WTC11 (cell line): ENCODE measurements at regions not wholly inside any gene's neighbourhood (a gene's known extent, or its start where the extent isn't known, plus 50 kb on each side); places are given as distances from the start of the nearest gene placed in this dataset.

Source experiments
- ATAC-seq: fragments of 200-7000 bp; cut with Tn5 transposase; 2 replicates; pipeline ENCODE4 v1.10.0; 2021; ENCODE audit warnings: mild to moderate bottlenecking, moderate library complexity
- CTCF ChIA-PET: fragments of 300-600 bp; sonication (Branson Sonifier 250); formaldehyde crosslinking; loops from one replicate; lab custom pipeline; 2021; ENCODE audit warnings: antibody characterized with exemption; lab: Charles Lee
- POLR2A ChIA-PET: fragments of 350-600 bp; sonication (Branson Sonifier 250); formaldehyde crosslinking; loops from one replicate; lab custom pipeline; 2021; ENCODE audit warnings: antibody characterized with exemption; lab: Charles Lee
- DNase-seq: peaks from one replicate; pipeline ENCODE4 v3.0.0; 2021; ENCODE audit warnings: low spot score
- H3K27ac Mint-ChIP-seq: 2 replicates; pipeline ENCODE4 v1.8.0; 2021; ENCODE audit warnings: mixed read lengths
- H3K27me3 Mint-ChIP-seq: 2 replicates; pipeline ENCODE4 v1.8.0; 2021; ENCODE audit warnings: low read depth, mild to moderate bottlenecking, moderate library complexity, mixed read lengths
- H3K36me3 Mint-ChIP-seq: 2 replicates; pipeline ENCODE4 v1.8.0; 2021; ENCODE audit warnings: mixed read lengths
- H3K4me1 Mint-ChIP-seq: 2 replicates; pipeline ENCODE4 v1.8.0; 2022; ENCODE audit warnings: mixed read lengths
- H3K4me3 Mint-ChIP-seq: 2 replicates; pipeline ENCODE4 v1.8.0; 2021; ENCODE audit warnings: mild to moderate bottlenecking, moderate library complexity, mixed read lengths
- H3K9me3 Mint-ChIP-seq: 2 replicates; pipeline ENCODE4 v1.8.0; 2021; ENCODE audit warnings: mixed read lengths
- CBFB ChIP-seq: sonication (generic); formaldehyde crosslinking; IDR thresholded peaks from 2 replicates; pipeline ENCODE4 v1.8.1; 2022; ENCODE audit warnings: mild to moderate bottlenecking, low read depth, missing genetic modification reagents
- ETV6 ChIP-seq: sonication (generic); formaldehyde crosslinking; IDR thresholded peaks from 2 replicates; pipeline ENCODE4 v1.8.1; 2022; ENCODE audit warnings: mild to moderate bottlenecking, missing genetic modification reagents
- GABPB1 ChIP-seq: sonication (generic); formaldehyde crosslinking; IDR thresholded peaks from 2 replicates; pipeline ENCODE4 v1.8.1; 2023; ENCODE audit warnings: mild to moderate bottlenecking, missing genetic modification reagents
- JUN ChIP-seq: sonication (generic); formaldehyde crosslinking; IDR thresholded peaks from 2 replicates; pipeline ENCODE4 v1.8.0; 2023; ENCODE audit warnings: mild to moderate bottlenecking, missing genetic modification reagents
- KAT7 ChIP-seq: sonication (generic); formaldehyde crosslinking; IDR thresholded peaks from 2 replicates; pipeline ENCODE4 v1.8.1; 2023; ENCODE audit warnings: missing genetic modification reagents, mild to moderate bottlenecking, borderline replicate concordance
- MYBL2 ChIP-seq: sonication (generic); formaldehyde crosslinking; IDR thresholded peaks from 2 replicates; pipeline ENCODE4 v1.8.1; 2023; ENCODE audit warnings: mild to moderate bottlenecking, moderate library complexity, missing genetic modification reagents
- SMAD3 ChIP-seq: sonication (generic); formaldehyde crosslinking; IDR thresholded peaks from 2 replicates; pipeline ENCODE4 v1.8.0; 2022; ENCODE audit warnings: missing genetic modification reagents, mild to moderate bottlenecking, borderline replicate concordance
- SMAD4 ChIP-seq: sonication (generic); formaldehyde crosslinking; IDR thresholded peaks from 2 replicates; pipeline ENCODE4 v1.8.0; 2022; ENCODE audit warnings: mild to moderate bottlenecking, missing genetic modification reagents
- TEAD1 ChIP-seq: sonication (generic); formaldehyde crosslinking; IDR thresholded peaks from 2 replicates; pipeline ENCODE4 v1.8.0; 2022; ENCODE audit warnings: mild to moderate bottlenecking, missing genetic modification reagents
- TP53 ChIP-seq: sonication (generic); formaldehyde crosslinking; IDR thresholded peaks from 2 replicates; pipeline ENCODE4 v1.8.1; 2023; ENCODE audit warnings: mild to moderate bottlenecking, missing genetic modification reagents
- ZBTB21 ChIP-seq: sonication (generic); formaldehyde crosslinking; IDR thresholded peaks from 2 replicates; pipeline ENCODE4 v1.8.1; 2023; ENCODE audit warnings: mild to moderate bottlenecking, missing genetic modification reagents, borderline replicate concordance
- ZNF219 ChIP-seq: sonication (generic); formaldehyde crosslinking; IDR thresholded peaks from 2 replicates; pipeline ENCODE4 v1.8.0; 2023; ENCODE audit warnings: missing genetic modification reagents, mild to moderate bottlenecking, borderline replicate concordance
- ZNF416 ChIP-seq: fragments of 250-450 bp; sonication (Bioruptor Pico); IDR thresholded peaks from 2 replicates; pipeline ENCODE4 v1.9.0; 2021; ENCODE audit warnings: mild to moderate bottlenecking, inconsistent platforms
- TF ChIP-seq, protein P1 (sequence below): fragments of 250-450 bp; sonication (Bioruptor Pico); IDR thresholded peaks from 2 replicates; pipeline ENCODE4 v1.9.0; 2021; ENCODE audit warnings: mild to moderate bottlenecking, borderline replicate concordance
- TF ChIP-seq, protein P2 (sequence below): sonication (generic); formaldehyde crosslinking; conservative IDR thresholded peaks from 2 replicates; pipeline ENCODE4 v1.8.1; 2023; ENCODE audit warnings: mild to moderate bottlenecking, low read depth, missing genetic modification reagents, moderate library complexity
- TF ChIP-seq, protein P3 (sequence below): sonication (generic); formaldehyde crosslinking; IDR thresholded peaks from 2 replicates; pipeline ENCODE4 v1.8.1; 2022; ENCODE audit warnings: mild to moderate bottlenecking, moderate library complexity, missing genetic modification reagents
- TF ChIP-seq, protein P4 (sequence below): sonication (generic); formaldehyde crosslinking; IDR thresholded peaks from 2 replicates; pipeline ENCODE4 v1.8.1; 2022; ENCODE audit warnings: mild to moderate bottlenecking, missing genetic modification reagents, moderate library complexity, borderline replicate concordance
- TF ChIP-seq, protein P5 (sequence below): sonication (generic); formaldehyde crosslinking; IDR thresholded peaks from 2 replicates; pipeline ENCODE4 v1.8.0; 2023; ENCODE audit warnings: mild to moderate bottlenecking, missing genetic modification reagents
- TF ChIP-seq, protein P6 (sequence below): sonication (generic); formaldehyde crosslinking; IDR thresholded peaks from 2 replicates; pipeline ENCODE4 v1.8.1; 2023; ENCODE audit warnings: mild to moderate bottlenecking, missing genetic modification reagents, moderate library complexity

DNA sequence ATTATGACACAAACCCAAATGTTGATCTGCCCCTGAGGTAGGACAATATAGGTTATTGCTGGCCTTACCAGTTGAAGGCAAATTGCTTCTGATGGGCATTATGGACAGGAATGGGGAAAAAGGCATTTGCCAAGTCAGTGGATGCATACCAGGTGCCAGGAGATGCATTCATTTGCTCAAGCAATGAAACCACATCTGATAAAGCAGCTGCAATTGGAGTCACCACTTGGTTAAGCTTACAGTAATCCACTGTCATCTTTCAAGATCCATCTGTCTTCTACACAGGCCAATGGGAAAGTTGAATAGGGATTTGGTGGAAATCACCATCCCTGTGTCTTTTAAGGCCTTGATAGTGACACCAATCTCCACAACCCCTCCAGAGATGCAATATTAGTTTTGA lies 648.6 kb downstream of the COL12A1 start (continued):
- TF ChIP-seq, protein P1, sequence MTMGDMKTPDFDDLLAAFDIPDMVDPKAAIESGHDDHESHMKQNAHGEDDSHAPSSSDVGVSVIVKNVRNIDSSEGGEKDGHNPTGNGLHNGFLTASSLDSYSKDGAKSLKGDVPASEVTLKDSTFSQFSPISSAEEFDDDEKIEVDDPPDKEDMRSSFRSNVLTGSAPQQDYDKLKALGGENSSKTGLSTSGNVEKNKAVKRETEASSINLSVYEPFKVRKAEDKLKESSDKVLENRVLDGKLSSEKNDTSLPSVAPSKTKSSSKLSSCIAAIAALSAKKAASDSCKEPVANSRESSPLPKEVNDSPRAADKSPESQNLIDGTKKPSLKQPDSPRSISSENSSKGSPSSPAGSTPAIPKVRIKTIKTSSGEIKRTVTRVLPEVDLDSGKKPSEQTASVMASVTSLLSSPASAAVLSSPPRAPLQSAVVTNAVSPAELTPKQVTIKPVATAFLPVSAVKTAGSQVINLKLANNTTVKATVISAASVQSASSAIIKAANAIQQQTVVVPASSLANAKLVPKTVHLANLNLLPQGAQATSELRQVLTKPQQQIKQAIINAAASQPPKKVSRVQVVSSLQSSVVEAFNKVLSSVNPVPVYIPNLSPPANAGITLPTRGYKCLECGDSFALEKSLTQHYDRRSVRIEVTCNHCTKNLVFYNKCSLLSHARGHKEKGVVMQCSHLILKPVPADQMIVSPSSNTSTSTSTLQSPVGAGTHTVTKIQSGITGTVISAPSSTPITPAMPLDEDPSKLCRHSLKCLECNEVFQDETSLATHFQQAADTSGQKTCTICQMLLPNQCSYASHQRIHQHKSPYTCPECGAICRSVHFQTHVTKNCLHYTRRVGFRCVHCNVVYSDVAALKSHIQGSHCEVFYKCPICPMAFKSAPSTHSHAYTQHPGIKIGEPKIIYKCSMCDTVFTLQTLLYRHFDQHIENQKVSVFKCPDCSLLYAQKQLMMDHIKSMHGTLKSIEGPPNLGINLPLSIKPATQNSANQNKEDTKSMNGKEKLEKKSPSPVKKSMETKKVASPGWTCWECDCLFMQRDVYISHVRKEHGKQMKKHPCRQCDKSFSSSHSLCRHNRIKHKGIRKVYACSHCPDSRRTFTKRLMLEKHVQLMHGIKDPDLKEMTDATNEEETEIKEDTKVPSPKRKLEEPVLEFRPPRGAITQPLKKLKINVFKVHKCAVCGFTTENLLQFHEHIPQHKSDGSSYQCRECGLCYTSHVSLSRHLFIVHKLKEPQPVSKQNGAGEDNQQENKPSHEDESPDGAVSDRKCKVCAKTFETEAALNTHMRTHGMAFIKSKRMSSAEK (CRISPR knock-in tag), result no peak
- TF ChIP-seq KAT7, result no peak

DNA sequence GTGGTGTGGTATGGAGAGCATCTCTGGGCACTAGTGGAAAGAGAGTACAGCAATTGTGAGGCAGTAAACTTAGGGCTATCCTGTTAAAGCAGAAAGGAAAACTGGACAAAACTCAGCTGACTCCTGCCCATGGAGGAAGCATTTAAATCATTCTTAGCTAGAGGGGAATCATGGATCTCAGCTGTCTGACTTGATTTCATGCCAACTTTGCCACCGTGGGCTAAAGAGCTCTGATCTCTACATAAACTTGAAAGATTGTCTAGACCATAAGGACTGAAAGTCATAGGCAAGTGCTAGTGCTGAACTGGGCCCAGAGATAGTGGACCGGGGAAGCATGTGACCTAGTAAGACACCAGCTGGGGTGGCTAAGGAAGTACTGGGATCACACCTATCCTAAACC lies 651.8 kb downstream of the COL12A1 start:
- Mint-ChIP-seq H3K4me1 (no peaks in the 10 kb centered on the region), H3K4me3 (no peak overlapping the region), H3K27ac (no peak overlapping the region), H3K36me3 (no peaks in the 10 kb centered on the region), H3K9me3 (peaks cover 24% of the 10 kb centered on the region), H3K27me3 (no peaks in the 10 kb centered on the region)
- CTCF ChIA-PET, result no interaction called here
- DNase-seq (no peak), ATAC-seq (no peak)
- POLR2A ChIA-PET, result no interaction called here
- TF ChIP-seq MYBL2 (CRISPR knock-in tag), result no peak
- no peak for TF ChIP-seq ZNF416 (CRISPR knock-in tag)
- TF ChIP-seq, protein P2, sequence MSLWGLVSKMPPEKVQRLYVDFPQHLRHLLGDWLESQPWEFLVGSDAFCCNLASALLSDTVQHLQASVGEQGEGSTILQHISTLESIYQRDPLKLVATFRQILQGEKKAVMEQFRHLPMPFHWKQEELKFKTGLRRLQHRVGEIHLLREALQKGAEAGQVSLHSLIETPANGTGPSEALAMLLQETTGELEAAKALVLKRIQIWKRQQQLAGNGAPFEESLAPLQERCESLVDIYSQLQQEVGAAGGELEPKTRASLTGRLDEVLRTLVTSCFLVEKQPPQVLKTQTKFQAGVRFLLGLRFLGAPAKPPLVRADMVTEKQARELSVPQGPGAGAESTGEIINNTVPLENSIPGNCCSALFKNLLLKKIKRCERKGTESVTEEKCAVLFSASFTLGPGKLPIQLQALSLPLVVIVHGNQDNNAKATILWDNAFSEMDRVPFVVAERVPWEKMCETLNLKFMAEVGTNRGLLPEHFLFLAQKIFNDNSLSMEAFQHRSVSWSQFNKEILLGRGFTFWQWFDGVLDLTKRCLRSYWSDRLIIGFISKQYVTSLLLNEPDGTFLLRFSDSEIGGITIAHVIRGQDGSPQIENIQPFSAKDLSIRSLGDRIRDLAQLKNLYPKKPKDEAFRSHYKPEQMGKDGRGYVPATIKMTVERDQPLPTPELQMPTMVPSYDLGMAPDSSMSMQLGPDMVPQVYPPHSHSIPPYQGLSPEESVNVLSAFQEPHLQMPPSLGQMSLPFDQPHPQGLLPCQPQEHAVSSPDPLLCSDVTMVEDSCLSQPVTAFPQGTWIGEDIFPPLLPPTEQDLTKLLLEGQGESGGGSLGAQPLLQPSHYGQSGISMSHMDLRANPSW (CRISPR knock-in tag), result no peak

DNA sequence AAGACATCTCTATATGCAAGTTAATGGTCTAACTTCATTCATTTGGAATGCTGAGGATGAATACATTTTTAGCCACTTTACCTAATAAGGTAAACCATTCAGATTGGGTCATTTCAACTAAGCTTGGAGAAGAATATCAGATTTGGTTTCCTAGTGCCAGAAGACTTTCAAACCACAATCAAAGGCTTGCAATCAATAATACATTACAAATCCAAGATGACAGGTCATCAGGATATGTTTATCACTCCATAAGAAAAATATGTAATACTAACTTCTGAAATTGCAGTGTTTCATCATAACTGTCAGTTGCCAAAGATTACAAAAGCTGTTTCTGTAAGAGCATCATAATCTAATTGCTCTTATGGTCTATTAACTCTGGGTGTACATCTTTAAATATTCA lies 654.0 kb downstream of the COL12A1 start:
- POLR2A ChIA-PET, result no interaction called here
- H3K4me3 Mint-ChIP-seq, result no peak overlapping the region
- ATAC-seq, result no peak
- TF ChIP-seq SMAD4 (no peak), ZNF219 (CRISPR knock-in tag) (no peak)
- no peaks in the 10 kb centered on the region for H3K4me1 Mint-ChIP-seq
- no peak for DNase-seq
- CTCF ChIA-PET, result no interaction called here
- H3K27me3 Mint-ChIP-seq, result no peaks in the 10 kb centered on the region
- H3K9me3 Mint-ChIP-seq, result peaks cover 26% of the 10 kb centered on the region
- H3K27ac Mint-ChIP-seq, result no peak overlapping the region
- no peaks in the 10 kb centered on the region for H3K36me3 Mint-ChIP-seq

DNA sequence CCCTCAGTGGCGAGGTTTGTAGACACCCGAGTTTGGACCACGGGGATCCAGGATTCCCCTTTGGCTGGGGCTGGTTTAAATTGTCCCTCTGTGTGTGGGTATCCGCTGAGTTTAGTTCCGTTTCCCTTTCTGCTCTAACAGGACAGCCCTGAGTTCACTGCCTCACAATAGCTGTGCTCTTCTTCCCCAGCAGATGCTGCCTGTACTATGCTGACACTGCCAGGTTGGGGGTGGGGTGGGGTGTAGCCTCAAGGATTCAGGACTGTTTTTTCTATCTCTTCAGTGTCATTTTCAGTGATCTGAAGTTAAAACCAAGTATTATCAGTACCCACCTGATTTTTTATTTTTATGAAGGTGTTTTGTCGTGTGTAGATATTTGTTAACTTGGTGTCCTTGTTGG lies 655.0 kb downstream of the COL12A1 start:
- ChIA-PET CTCF (interaction anchor here (1.5 kb wide), 1 partner anchor 658 kb away, joined by 3 read pairs; no protein-coding TSS in a partner anchor), POLR2A (no interaction called here)
- H3K27ac Mint-ChIP-seq, result no peak overlapping the region
- H3K4me1 Mint-ChIP-seq, result no peaks in the 10 kb centered on the region
- no peaks in the 10 kb centered on the region for H3K27me3 Mint-ChIP-seq
- ATAC-seq (peak; percentile 50), DNase-seq (no peak)
- H3K4me3 Mint-ChIP-seq, result no peak overlapping the region
- H3K36me3 Mint-ChIP-seq, result no peaks in the 10 kb centered on the region
- peaks cover 25% of the 10 kb centered on the region for H3K9me3 Mint-ChIP-seq
- no peak for TF ChIP-seq ZBTB21 (CRISPR knock-in tag)
- no peak for TF ChIP-seq JUN (CRISPR knock-in tag)
- no peak for TF ChIP-seq SMAD3
- no peak for TF ChIP-seq ETV6 (CRISPR knock-in tag)
- TF ChIP-seq, protein P3, sequence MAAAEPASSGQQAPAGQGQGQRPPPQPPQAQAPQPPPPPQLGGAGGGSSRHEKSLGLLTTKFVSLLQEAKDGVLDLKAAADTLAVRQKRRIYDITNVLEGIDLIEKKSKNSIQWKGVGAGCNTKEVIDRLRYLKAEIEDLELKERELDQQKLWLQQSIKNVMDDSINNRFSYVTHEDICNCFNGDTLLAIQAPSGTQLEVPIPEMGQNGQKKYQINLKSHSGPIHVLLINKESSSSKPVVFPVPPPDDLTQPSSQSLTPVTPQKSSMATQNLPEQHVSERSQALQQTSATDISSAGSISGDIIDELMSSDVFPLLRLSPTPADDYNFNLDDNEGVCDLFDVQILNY (CRISPR knock-in tag), result no peak
- TF ChIP-seq, protein P4, sequence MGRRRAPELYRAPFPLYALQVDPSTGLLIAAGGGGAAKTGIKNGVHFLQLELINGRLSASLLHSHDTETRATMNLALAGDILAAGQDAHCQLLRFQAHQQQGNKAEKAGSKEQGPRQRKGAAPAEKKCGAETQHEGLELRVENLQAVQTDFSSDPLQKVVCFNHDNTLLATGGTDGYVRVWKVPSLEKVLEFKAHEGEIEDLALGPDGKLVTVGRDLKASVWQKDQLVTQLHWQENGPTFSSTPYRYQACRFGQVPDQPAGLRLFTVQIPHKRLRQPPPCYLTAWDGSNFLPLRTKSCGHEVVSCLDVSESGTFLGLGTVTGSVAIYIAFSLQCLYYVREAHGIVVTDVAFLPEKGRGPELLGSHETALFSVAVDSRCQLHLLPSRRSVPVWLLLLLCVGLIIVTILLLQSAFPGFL (CRISPR knock-in tag), result no peak
- no peak for TF ChIP-seq GABPB1
- TF ChIP-seq, protein P5, sequence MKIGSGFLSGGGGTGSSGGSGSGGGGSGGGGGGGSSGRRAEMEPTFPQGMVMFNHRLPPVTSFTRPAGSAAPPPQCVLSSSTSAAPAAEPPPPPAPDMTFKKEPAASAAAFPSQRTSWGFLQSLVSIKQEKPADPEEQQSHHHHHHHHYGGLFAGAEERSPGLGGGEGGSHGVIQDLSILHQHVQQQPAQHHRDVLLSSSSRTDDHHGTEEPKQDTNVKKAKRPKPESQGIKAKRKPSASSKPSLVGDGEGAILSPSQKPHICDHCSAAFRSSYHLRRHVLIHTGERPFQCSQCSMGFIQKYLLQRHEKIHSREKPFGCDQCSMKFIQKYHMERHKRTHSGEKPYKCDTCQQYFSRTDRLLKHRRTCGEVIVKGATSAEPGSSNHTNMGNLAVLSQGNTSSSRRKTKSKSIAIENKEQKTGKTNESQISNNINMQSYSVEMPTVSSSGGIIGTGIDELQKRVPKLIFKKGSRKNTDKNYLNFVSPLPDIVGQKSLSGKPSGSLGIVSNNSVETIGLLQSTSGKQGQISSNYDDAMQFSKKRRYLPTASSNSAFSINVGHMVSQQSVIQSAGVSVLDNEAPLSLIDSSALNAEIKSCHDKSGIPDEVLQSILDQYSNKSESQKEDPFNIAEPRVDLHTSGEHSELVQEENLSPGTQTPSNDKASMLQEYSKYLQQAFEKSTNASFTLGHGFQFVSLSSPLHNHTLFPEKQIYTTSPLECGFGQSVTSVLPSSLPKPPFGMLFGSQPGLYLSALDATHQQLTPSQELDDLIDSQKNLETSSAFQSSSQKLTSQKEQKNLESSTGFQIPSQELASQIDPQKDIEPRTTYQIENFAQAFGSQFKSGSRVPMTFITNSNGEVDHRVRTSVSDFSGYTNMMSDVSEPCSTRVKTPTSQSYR (CRISPR knock-in tag), result no peak
- TF ChIP-seq TEAD1 (CRISPR knock-in tag), result no peak
- TF ChIP-seq TP53 (CRISPR knock-in tag), result no peak
- TF ChIP-seq CBFB (CRISPR knock-in tag), result no peak
- TF ChIP-seq, protein P6, sequence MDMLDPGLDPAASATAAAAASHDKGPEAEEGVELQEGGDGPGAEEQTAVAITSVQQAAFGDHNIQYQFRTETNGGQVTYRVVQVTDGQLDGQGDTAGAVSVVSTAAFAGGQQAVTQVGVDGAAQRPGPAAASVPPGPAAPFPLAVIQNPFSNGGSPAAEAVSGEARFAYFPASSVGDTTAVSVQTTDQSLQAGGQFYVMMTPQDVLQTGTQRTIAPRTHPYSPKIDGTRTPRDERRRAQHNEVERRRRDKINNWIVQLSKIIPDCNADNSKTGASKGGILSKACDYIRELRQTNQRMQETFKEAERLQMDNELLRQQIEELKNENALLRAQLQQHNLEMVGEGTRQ (CRISPR knock-in tag), result no peak
